Body of pancreas (tissue), 4 donors: ENCODE measurements at regions not wholly inside any gene's neighbourhood (a gene's known extent, or its start where the extent isn't known, plus 50 kb on each side); places are given as distances from the start of the nearest gene placed in this dataset.

Source experiments
- CTCF ChIP-seq, 7 experiments: fragments of 450-650 bp in 4 of 7; fragments of 200-600 bp in 3 of 7; sonication (generic) in 3 of 7; IDR thresholded peaks; one replicate each; pipeline ENCODE4 v1.5.1; 2016 to 2019; ENCODE audit warnings: antibody characterized with exemption in 7 of 7
- POLR2A ChIP-seq, 3 donors: fragments of 450-650 bp; IDR thresholded peaks; one replicate each; pipeline ENCODE4 v1.6.1; 2016; ENCODE audit warnings: antibody characterized with exemption in 3 of 3, mild to moderate bottlenecking in 2 of 3

DNA sequence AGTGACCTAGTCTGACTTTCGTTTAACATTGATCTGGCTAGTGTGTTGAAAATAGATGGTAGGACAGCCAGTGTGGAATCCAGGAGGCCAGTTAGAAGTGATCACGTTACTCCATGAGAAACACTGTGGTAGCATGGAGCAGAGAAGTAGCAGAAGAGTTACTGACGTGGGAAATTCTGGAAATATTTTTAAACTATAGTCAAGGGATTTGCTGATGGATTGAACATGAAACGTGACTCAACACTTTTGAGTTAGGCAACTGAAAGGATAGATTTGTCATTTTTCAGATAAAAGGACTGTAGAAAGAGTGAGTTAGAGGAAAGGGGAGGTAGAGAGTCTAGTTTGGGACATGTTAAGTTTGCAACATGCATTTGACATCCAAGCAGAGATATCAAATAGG, 130.4 kb downstream of the IRS1 start:
- TF ChIP-seq POLR2A (IDR thresholded peaks at IDR 0.05) (no peak), CTCF (IDR thresholded peaks at IDR 0.05) (no peak)
